ENCODE measurements at regions not wholly inside any gene's neighbourhood (a gene's known extent, or its start where the extent isn't known, plus 50 kb on each side); places are given as distances from the start of the nearest gene placed in this dataset.

GRCh38 chr13:104898484-104898883, 1637.0 kb downstream of the EFNB2 start:
- TF ChIP-seq CTCF (IDR thresholded peaks at IDR 0.05; ENCODE audit: low read depth, low read length) (no peak), POLR2A (IDR thresholded peaks at IDR 0.05; ENCODE audit: extremely low read depth, insufficient read length) (no peak), MAX (IDR thresholded peaks at IDR 0.05; ENCODE audit: low read depth, low read length) (no peak)

Data from NB4 (cell line).